ENCODE measurements at regions not wholly inside any gene's neighbourhood (a gene's known extent, or its start where the extent isn't known, plus 50 kb on each side); places are given as distances from the start of the nearest gene placed in this dataset.

DNA sequence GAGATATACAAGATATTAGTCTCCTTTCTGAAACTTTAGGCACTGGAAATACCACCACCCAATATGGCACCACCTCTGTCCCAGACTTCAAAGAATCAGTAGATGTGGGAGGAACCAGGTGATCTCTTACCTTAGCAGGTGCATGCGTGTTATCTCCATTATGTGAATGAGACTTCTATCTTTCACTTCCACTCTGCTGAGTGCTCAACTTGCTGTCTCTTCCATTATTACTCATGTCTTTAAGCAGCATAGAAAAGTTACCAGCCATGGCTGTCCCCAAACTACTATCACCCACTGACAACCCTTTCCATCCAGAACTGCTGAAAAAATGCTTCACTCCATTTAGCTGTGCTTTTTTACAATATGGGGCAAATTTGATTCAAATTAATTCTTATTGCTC, 101.5 kb upstream of the PRSS1 start:
- Histone ChIP-seq H2AFZ (ENCODE audit: low read depth, low read length, poor library complexity, severe bottlenecking) (no peak overlapping the region), H3K9me3 (ENCODE audit: control insufficient read depth in 1 of 2, insufficient read depth in 1 of 2, low read depth in 1 of 2, low read length in 2 of 2) (no peaks in the 10 kb centered on the region), H3K27me3 (ENCODE audit: insufficient read depth, low read length) (peaks cover 55% of the 10 kb centered on the region), H3K36me3 (ENCODE audit: control insufficient read depth in 1 of 2, insufficient read depth in 2 of 2, low read length in 2 of 2) (no peaks in the 10 kb centered on the region), H3K9ac (ENCODE audit: low read length) (no peak overlapping the region), H4K20me1 (ENCODE audit: insufficient read depth) (no peaks in the 10 kb centered on the region; the same call in 1 of the 2 replicates), H3K27ac (ENCODE audit: low read depth, low read length) (no peak overlapping the region), H3K4me1 (ENCODE audit: control insufficient read depth in 1 of 2, insufficient read depth in 2 of 2, low read length in 2 of 2) (no peaks in the 10 kb centered on the region), H3K4me2 (ENCODE audit: low read length) (no peak overlapping the region), H3K4me3 (replicated peaks in 1 of 2; ENCODE audit: low read depth in 1 of 2, low read length in 2 of 2) (no peak overlapping the region), H3K9me2 (ENCODE audit: insufficient read depth) (no peaks in the 10 kb centered on the region), H3K79me2 (ENCODE audit: insufficient read depth, low read length) (no peaks in the 10 kb centered on the region)
- RAD21 ChIA-PET (ENCODE audit: low non-redundant PET in 1 of 2, low total read pairs in 2 of 2, uncharacterized antibody in 2 of 2, unreplicated experiment in 2 of 2), result no interaction called here
- ATAC-seq (no peak), DNase-seq (ENCODE audit: low read depth, low spot score) (no peak)
- TF ChIP-seq EZH2 (IDR thresholded peaks at IDR 0.05) (no peak), EZH2phosphoT487 (IDR thresholded peaks at IDR 0.05; ENCODE audit: borderline replicate concordance) (no peak), ZFX (IDR thresholded peaks at IDR 0.05) (no peak), ELF1 (IDR thresholded peaks at IDR 0.05; ENCODE audit: borderline replicate concordance, low read depth) (no peak), POLR2AphosphoS5 (IDR thresholded peaks at IDR 0.05; ENCODE audit: low read depth, low read length) (no peak), TCF7L2 (IDR thresholded peaks at IDR 0.05; ENCODE audit: borderline replicate concordance, extremely low read depth, insufficient read depth, insufficient read length) (no peak), EGR1 (IDR thresholded peaks at IDR 0.05; ENCODE audit: low read depth) (no peak)
- TF ChIP-seq, protein P1, sequence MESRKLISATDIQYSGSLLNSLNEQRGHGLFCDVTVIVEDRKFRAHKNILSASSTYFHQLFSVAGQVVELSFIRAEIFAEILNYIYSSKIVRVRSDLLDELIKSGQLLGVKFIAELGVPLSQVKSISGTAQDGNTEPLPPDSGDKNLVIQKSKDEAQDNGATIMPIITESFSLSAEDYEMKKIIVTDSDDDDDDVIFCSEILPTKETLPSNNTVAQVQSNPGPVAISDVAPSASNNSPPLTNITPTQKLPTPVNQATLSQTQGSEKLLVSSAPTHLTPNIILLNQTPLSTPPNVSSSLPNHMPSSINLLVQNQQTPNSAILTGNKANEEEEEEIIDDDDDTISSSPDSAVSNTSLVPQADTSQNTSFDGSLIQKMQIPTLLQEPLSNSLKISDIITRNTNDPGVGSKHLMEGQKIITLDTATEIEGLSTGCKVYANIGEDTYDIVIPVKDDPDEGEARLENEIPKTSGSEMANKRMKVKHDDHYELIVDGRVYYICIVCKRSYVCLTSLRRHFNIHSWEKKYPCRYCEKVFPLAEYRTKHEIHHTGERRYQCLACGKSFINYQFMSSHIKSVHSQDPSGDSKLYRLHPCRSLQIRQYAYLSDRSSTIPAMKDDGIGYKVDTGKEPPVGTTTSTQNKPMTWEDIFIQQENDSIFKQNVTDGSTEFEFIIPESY (IDR thresholded peaks at IDR 0.05; ENCODE audit: extremely low read depth, insufficient replicate concordance, low read length), result no peak
- TF ChIP-seq, protein P2, sequence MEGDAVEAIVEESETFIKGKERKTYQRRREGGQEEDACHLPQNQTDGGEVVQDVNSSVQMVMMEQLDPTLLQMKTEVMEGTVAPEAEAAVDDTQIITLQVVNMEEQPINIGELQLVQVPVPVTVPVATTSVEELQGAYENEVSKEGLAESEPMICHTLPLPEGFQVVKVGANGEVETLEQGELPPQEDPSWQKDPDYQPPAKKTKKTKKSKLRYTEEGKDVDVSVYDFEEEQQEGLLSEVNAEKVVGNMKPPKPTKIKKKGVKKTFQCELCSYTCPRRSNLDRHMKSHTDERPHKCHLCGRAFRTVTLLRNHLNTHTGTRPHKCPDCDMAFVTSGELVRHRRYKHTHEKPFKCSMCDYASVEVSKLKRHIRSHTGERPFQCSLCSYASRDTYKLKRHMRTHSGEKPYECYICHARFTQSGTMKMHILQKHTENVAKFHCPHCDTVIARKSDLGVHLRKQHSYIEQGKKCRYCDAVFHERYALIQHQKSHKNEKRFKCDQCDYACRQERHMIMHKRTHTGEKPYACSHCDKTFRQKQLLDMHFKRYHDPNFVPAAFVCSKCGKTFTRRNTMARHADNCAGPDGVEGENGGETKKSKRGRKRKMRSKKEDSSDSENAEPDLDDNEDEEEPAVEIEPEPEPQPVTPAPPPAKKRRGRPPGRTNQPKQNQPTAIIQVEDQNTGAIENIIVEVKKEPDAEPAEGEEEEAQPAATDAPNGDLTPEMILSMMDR (IDR thresholded peaks at IDR 0.05 in 2 of 3, conservative IDR thresholded peaks at IDR 0.05 in 1 of 3; ENCODE audit: borderline replicate concordance in 1 of 3, insufficient read depth in 1 of 3, low read depth in 2 of 3, low read length in 2 of 3), result no peak
- BruUV-seq (replicated peaks), result no TSS peak
- POLR2A ChIA-PET, result no interaction called here
- CTCF ChIA-PET, result no interaction called here
- intact Hi-C loops (cut with micrococcal nuclease), result no loop called here

Data from HCT116 (cell line).